Activated naive CD4-positive, alpha-beta T cell treated with anti-CD3 and anti-CD28 coated beads for 36 hours (primary cell): ENCODE measurements at regions not wholly inside any gene's neighbourhood (a gene's known extent, or its start where the extent isn't known, plus 50 kb on each side); places are given as distances from the start of the nearest gene placed in this dataset.
"Not testable (repeated sequence)": the region's sequence is repeated elsewhere in the genome, so short reads cannot be mapped to it uniquely, and the experiment has no call there.

Source experiments
- CTCF ChIA-PET: fragments of 350-600 bp; sonication (Branson Sonifier 250); formaldehyde crosslinking; loops from one replicate; lab custom pipeline; 2021; ENCODE audit warnings: antibody characterized with exemption; lab: Charles Lee
- DNase-seq: peaks from one replicate; pipeline ENCODE4 v3.0.0-alpha.2; 2020
- H3K27ac Mint-ChIP-seq: one replicate; pipeline ENCODE4 v1.8.0; 2021; ENCODE audit warnings: mild to moderate bottlenecking, mixed read lengths
- H3K27me3 Mint-ChIP-seq: one replicate; pipeline ENCODE4 v1.8.0; 2021; ENCODE audit warnings: low read depth, mixed read lengths
- H3K36me3 Mint-ChIP-seq: one replicate; pipeline ENCODE4 v1.8.0; 2021; ENCODE audit warnings: low read depth, mixed read lengths
- H3K4me1 Mint-ChIP-seq: one replicate; pipeline ENCODE4 v1.8.0; 2021; ENCODE audit warnings: low read depth, mixed read lengths
- H3K4me3 Mint-ChIP-seq: one replicate; pipeline ENCODE4 v1.8.0; 2021; ENCODE audit warnings: mild to moderate bottlenecking, moderate library complexity, mixed read lengths
- H3K9me3 Mint-ChIP-seq: one replicate; pipeline ENCODE4 v1.8.0; 2021; ENCODE audit warnings: mixed read lengths
- intact Hi-C: fragments of 100-400 bp; cut with micrococcal nuclease; formaldehyde crosslinking; loops from one replicate; pipeline ENCODE4 v1.15.1; 2023

GRCh38 chr5:41995193-41995592, 70.1 kb downstream of the FBXO4 start:
- Mint-ChIP-seq H3K36me3 (no peaks in the 10 kb centered on the region), H3K9me3 (peaks cover 7% of the 10 kb centered on the region), H3K4me1 (no peaks in the 10 kb centered on the region), H3K27me3 (peaks cover 1% of the 10 kb centered on the region), H3K27ac (no peak overlapping the region), H3K4me3 (no peak overlapping the region)
- no peak for DNase-seq
- CTCF ChIA-PET: no interaction called here
- intact Hi-C loops: no loop called here

DNA sequence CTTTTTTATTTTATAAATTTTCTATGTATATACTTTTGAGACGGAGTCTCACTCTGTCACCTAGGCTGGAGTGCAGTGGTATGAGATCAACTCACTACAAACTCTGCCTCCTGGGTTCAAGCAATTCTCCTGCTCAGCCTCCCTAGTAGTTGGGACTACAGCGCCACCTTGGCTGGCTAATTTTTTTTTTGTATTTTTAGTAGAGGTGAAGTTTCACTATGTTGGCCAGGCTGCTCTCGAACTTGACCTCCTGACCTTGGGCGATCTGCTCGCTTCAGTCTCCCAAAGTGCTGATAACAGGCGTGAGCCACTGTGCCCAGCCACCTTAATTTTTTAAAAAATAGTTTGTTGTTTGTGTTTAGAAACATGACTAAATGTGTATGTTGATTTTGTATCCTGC, 76.6 kb downstream of the FBXO4 start:
- H3K4me3 Mint-ChIP-seq: no peak overlapping the region
- CTCF ChIA-PET: no interaction called here
- intact Hi-C loops: no loop called here
- H3K9me3 Mint-ChIP-seq: peaks cover 7% of the 10 kb centered on the region
- no peak for DNase-seq
- peaks cover 2% of the 10 kb centered on the region for H3K27me3 Mint-ChIP-seq
- no peaks in the 10 kb centered on the region for H3K4me1 Mint-ChIP-seq
- H3K27ac Mint-ChIP-seq: no peak overlapping the region
- H3K36me3 Mint-ChIP-seq: no peaks in the 10 kb centered on the region

GRCh38 chr5:42003852-42004251, 78.8 kb downstream of the FBXO4 start:
- H3K4me1 Mint-ChIP-seq, H3K27ac Mint-ChIP-seq, H3K4me3 Mint-ChIP-seq, H3K36me3 Mint-ChIP-seq, H3K9me3 Mint-ChIP-seq, intact Hi-C loops, DNase-seq, H3K27me3 Mint-ChIP-seq: not testable (repeated sequence)
- CTCF ChIA-PET: interaction anchor here (1.6 kb wide), 1 partner anchor 10 kb away, joined by 6 read pairs; no protein-coding TSS in a partner anchor

DNA sequence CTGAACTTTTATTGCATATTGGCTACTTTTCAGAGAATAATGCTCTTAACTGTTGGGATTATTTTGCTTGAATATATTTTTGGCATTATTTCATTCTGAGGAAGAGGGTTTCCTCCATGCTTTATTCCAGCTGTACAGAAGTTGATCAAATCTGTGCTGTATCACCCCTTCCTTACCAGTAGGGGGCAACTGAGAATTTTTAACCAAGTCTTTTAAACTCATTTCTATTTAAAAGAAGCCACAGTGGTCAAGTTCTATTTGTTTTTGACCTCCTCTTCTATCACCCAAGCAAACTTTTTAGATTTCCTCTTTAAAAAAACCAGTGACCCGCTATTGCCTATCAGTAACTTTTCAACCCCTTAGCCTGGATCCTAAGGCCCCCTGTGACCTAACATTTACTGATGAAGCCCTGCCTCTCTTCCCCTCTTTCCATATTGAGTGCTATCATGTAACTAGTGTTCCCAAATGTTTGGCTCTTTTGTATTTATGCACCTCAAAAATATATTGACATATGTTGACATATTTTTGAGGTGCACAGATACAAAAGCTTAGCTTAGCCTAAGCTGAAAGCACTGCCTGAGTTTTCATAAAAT, 80.6 kb downstream of the FBXO4 start:
- Mint-ChIP-seq H3K27ac (no peak overlapping the region), H3K4me1 (no peaks in the 10 kb centered on the region), H3K36me3 (no peaks in the 10 kb centered on the region), H3K9me3 (no peaks in the 10 kb centered on the region), H3K27me3 (peaks cover 2% of the 10 kb centered on the region), H3K4me3 (no peak overlapping the region)
- intact Hi-C loops: loop anchor here (1.0 to 5.0 kb wide), 4 partner anchors 52 to 762 kb away; no protein-coding TSS in a partner anchor
- CTCF ChIA-PET: interaction anchor here (0.6 to 2.2 kb wide), 10 partner anchors 9 to 1027 kb away, joined by 3 to 12 read pairs (median 4); no protein-coding TSS in a partner anchor
- no peak for DNase-seq

DNA sequence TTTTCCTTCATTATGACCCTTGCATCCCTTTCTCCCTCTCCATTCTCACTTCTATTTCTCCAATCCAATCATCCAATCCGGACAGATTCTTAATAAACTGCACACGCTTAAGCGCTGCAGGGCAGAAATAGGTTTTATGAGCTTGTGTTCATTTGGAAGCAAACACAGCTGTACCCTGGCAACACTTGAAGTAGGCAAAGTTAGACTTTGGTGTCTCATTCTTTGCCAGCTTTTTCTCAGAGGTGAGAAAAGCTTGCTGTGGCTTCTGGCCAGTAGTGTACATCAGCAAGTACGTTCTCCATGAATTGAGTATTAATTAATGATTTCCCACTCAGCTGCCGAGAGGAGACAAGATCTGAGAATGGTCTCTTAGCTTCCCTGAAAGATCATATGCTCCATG, 88.5 kb downstream of the FBXO4 start:
- Mint-ChIP-seq H3K4me3 (no peak overlapping the region), H3K9me3 (no peaks in the 10 kb centered on the region), H3K4me1 (no peaks in the 10 kb centered on the region), H3K36me3 (no peaks in the 10 kb centered on the region), H3K27ac (no peak overlapping the region), H3K27me3 (peaks cover 8% of the 10 kb centered on the region)
- intact Hi-C loops: no loop called here
- CTCF ChIA-PET: interaction anchor here (0.6 to 1.4 kb wide), 2 partner anchors 9 to 93 kb away, joined by 3 to 6 read pairs; no protein-coding TSS in a partner anchor
- DNase-seq: no peak

- no peak for DNase-seq
- no peaks in the 10 kb centered on the region for H3K4me1 Mint-ChIP-seq
- intact Hi-C loops: no loop called here
- CTCF ChIA-PET: interaction anchor here (0.8 kb wide), 1 partner anchor 8 kb away, joined by 3 read pairs; no protein-coding TSS in a partner anchor
- H3K36me3 Mint-ChIP-seq: no peaks in the 10 kb centered on the region
- no peak overlapping the region for H3K27ac Mint-ChIP-seq
- H3K9me3 Mint-ChIP-seq: no peaks in the 10 kb centered on the region
- H3K27me3 Mint-ChIP-seq: peaks cover 10% of the 10 kb centered on the region
- H3K4me3 Mint-ChIP-seq: no peak overlapping the region
These were observed 90.2 kb downstream of the FBXO4 start for GRCh38 chr5:42015254-42015653.

DNA sequence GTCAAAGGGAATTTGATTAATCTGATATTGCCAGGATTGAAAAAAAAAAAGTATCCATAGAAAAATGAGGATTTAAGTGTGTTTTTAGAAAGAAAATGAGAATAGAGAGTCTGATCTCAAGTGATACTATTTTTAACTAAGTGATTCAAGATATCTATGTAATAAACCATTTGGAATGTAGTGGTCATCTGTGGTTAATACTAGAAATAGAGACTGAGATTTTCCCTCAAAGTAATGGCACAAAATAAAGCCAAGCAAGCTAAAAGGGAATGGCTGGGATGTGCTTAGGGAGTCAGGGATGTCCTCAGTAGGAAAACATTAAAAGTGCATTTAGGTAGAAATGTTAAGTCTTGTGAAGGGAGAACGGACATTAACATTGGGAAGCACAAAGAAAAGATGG, 90.6 kb downstream of the FBXO4 start:
- Mint-ChIP-seq H3K9me3 (no peaks in the 10 kb centered on the region), H3K4me3 (no peak overlapping the region), H3K4me1 (no peaks in the 10 kb centered on the region), H3K27ac (no peak overlapping the region), H3K36me3 (no peaks in the 10 kb centered on the region), H3K27me3 (peaks cover 10% of the 10 kb centered on the region)
- CTCF ChIA-PET: no interaction called here
- intact Hi-C loops: no loop called here
- DNase-seq: no peak

DNA sequence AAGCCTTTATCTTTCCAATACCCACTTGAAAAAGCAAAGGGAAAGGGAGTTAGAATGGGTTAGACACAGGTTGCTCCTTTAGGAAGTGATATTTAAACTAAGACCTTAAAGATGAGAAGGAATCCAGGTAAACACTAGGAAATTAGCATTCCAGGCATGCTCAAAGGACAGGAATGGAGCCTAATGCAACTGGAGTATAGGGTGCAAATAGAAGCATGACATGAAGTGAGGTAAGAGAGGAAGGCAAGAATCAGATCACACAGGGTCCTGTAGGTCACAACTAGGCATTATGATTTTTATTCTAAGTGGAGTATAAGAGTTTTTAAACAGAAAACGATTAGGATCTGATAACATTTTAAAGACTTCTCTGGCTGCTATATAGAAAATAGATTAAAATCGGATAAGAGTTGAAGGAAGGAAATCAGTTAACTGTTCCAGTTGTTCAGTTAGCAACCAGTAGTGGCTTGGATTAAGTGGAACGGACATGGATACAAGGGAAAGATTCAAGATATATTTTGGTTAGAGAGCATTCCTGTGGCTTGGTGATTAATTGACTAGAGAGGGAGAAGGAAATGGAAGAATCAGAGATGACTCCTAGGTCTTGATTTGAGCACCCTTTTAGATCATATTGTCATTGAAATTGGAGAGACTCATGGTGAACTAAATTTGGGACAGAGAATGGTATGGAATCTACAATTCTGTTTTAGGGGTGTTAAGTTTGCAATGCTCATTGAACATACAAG, 95.9 kb downstream of the FBXO4 start:
- Mint-ChIP-seq H3K36me3 (no peaks in the 10 kb centered on the region), H3K4me1 (no peaks in the 10 kb centered on the region), H3K27me3 (peaks cover 10% of the 10 kb centered on the region), H3K4me3 (no peak overlapping the region), H3K27ac (no peak overlapping the region), H3K9me3 (peaks cover 8% of the 10 kb centered on the region)
- DNase-seq: no peak
- intact Hi-C loops: no loop called here
- CTCF ChIA-PET: no interaction called here

DNA sequence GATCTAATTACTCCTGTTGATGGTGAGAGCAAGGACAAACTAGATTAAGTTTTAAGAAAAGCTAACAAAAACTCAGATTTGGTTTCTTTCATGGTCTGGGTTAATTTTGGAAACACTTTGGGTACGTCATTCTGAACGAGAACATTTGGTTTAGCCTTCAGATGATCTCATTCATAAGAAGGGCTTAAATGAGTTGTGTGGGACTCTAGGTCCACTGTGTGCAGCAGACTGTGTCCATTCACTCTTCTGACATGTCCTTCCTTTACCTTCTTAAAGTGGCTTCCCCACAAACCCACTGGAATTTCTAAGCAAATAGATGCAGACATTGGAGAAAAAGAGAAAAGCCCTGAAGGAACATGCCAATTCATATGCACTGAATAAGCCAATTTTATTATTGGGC, 96.8 kb downstream of the FBXO4 start:
- Mint-ChIP-seq H3K4me1 (no peaks in the 10 kb centered on the region), H3K9me3 (peaks cover 8% of the 10 kb centered on the region), H3K27me3 (peaks cover 15% of the 10 kb centered on the region), H3K27ac (no peak overlapping the region), H3K36me3 (no peaks in the 10 kb centered on the region), H3K4me3 (no peak overlapping the region)
- no peak for DNase-seq
- intact Hi-C loops: no loop called here
- CTCF ChIA-PET: no interaction called here

GRCh38 chr5:42022383-42022972, 97.4 kb downstream of the FBXO4 start:
- no peak for DNase-seq
- H3K36me3 Mint-ChIP-seq: no peaks in the 10 kb centered on the region
- H3K4me1 Mint-ChIP-seq: no peaks in the 10 kb centered on the region
- H3K4me3 Mint-ChIP-seq: no peak overlapping the region
- peaks cover 15% of the 10 kb centered on the region for H3K27me3 Mint-ChIP-seq
- CTCF ChIA-PET: interaction anchor here (1.2 kb wide), 1 partner anchor 8 kb away, joined by 3 read pairs; no protein-coding TSS in a partner anchor
- peaks cover 8% of the 10 kb centered on the region for H3K9me3 Mint-ChIP-seq
- no peak overlapping the region for H3K27ac Mint-ChIP-seq
- intact Hi-C loops: no loop called here

GRCh38 chr5:42026446-42026845, 101.4 kb downstream of the FBXO4 start:
- intact Hi-C loops: no loop called here
- peaks cover 8% of the 10 kb centered on the region for H3K9me3 Mint-ChIP-seq
- no peak for DNase-seq
- peaks cover 28% of the 10 kb centered on the region for H3K27me3 Mint-ChIP-seq
- no peaks in the 10 kb centered on the region for H3K4me1 Mint-ChIP-seq
- no peaks in the 10 kb centered on the region for H3K36me3 Mint-ChIP-seq
- no peak overlapping the region for H3K27ac Mint-ChIP-seq
- CTCF ChIA-PET: interaction anchor here (0.6 kb wide), 1 partner anchor 20 kb away, joined by 3 read pairs; no protein-coding TSS in a partner anchor
- no peak overlapping the region for H3K4me3 Mint-ChIP-seq

DNA sequence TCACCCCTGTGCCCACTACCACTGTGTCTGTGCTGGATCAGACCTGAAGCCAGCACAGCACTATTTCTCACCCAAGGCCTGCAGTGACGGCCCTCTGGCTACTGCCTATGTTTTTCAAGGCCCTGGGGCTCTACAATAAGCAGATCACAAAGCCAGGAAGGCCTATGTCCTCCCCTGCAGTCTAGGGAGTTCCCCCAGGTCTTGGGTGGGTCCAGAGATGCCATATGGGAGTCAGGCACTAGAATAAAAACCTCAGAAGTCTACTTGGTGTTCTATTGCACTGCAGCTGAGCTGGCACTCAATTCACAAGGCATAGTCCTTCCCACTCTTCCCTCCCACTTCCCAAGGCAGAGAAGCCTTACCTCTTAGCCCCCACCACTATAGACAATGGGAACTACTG, 107.1 kb downstream of the FBXO4 start:
- Mint-ChIP-seq H3K27me3 (peaks cover 28% of the 10 kb centered on the region), H3K36me3 (no peaks in the 10 kb centered on the region), H3K9me3 (no peaks in the 10 kb centered on the region), H3K27ac (no peak overlapping the region), H3K4me3 (no peak overlapping the region), H3K4me1 (no peaks in the 10 kb centered on the region)
- CTCF ChIA-PET: interaction anchor here (1.3 kb wide), 1 partner anchor 27 kb away, joined by 5 read pairs; no protein-coding TSS in a partner anchor
- DNase-seq: no peak
- intact Hi-C loops: no loop called here
